ENCODE measurements at regions not wholly inside any gene's neighbourhood (a gene's known extent, or its start where the extent isn't known, plus 50 kb on each side); places are given as distances from the start of the nearest gene placed in this dataset.
"Not testable (repeated sequence)": the region's sequence is repeated elsewhere in the genome, so short reads cannot be mapped to it uniquely, and the experiment has no call there.

DNA sequence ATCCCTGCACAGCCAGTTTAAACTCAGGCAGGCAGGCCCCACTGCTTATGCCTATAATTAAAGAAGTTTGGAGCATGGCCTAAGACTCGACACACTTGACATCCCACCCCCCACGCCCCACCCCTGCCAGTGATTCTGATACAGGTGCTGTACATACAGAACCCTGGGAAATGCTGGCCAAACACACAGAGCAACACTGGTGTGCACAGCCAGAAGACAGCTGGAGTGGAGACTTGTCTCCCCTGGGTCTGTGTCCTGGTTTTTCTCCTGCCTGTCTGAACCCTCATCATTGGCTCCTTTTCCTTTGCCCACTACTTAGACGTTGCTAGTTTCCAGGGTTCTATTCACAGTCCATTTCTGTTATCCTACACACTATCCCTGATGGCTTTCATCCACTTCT lies 76.8 kb downstream of the DLEU7 start:
- no peak for TF ChIP-seq POLR2A (IDR thresholded peaks at IDR 0.05)
- no peak for TF ChIP-seq CTCF (IDR thresholded peaks at IDR 0.05)
- 50 to 56% methylated on average over 3 of the region's 3 CpGs for WGBS, 2 donors
- no peak overlapping the region for H3K4me3 ChIP-seq (ENCODE audit: low read depth, poor library complexity, severe bottlenecking)
- intact Hi-C loops (cut with DNase I; ENCODE audit: low total_unique reads) = no loop called here
- no peak for DNase-seq (ENCODE audit: low spot score in 2 of 2)

GRCh38 chr13:50772881-50773280 lies 70.6 kb downstream of the DLEU7 start:
- 96 to 97% methylated on average over 9 of the region's 9 CpGs for WGBS, 2 donors
- H3K4me3 ChIP-seq (ENCODE audit: low read depth, poor library complexity, severe bottlenecking); DNase-seq (ENCODE audit: low spot score in 2 of 2); intact Hi-C loops (cut with DNase I; ENCODE audit: low total_unique reads): not testable (repeated sequence)

Data from lower leg skin (tissue), 4 donors.